ENCODE measurements at regions not wholly inside any gene's neighbourhood (a gene's known extent, or its start where the extent isn't known, plus 50 kb on each side); places are given as distances from the start of the nearest gene placed in this dataset.

GRCh38 chr2:3075316-3075990 is 302.2 kb downstream of the EIPR1 start:
- peaks cover 0 to 3% (median under 1%) of the 10 kb centered on the region in 4 experiments; a peak in 2 of 7 replicates for H3K4me1 ChIP-seq (replicated peaks in 1 of 4; ENCODE audit: control insufficient read depth in 3 of 4, insufficient read depth in 4 of 4, low read length in 3 of 4)
- H3K36me3 ChIP-seq (ENCODE audit: control insufficient read depth in 2 of 4, insufficient read depth in 4 of 4, low read length in 3 of 4): no peaks in the 10 kb centered on the region
- no peaks in the 10 kb centered on the region for H3K79me1 ChIP-seq (ENCODE audit: low read depth, low read length)
- H2BK15ac ChIP-seq (ENCODE audit: low read length): no peak overlapping the region
- 93% methylated on average over 10 of the region's 11 CpGs; no CpG with 5 or more reads in 1 of the 2 experiments for WGBS, 2 experiments (ENCODE audit: extremely low coverage in 1 of 2, insufficient coverage in 1 of 2, insufficient read length in 1 of 2, insufficient replicate concordance in 2 of 2, low coverage in 1 of 2, low lambda C conversion rate in 2 of 2, missing lambda C conversion rate in 1 of 2)
- H3K23ac ChIP-seq (ENCODE audit: insufficient read length): no peak overlapping the region
- no peak overlapping the region for H3K14ac ChIP-seq (ENCODE audit: insufficient read length)
- no peak overlapping the region for H2BK20ac ChIP-seq (ENCODE audit: low read length)
- H3K23me2 ChIP-seq (ENCODE audit: low read depth, low read length): no peaks in the 10 kb centered on the region
- POLR2A ChIA-PET (ENCODE audit: partially characterized antibody): no interaction called here
- no peak overlapping the region for H3K9ac ChIP-seq (replicated peaks in 1 of 4; ENCODE audit: extremely low read depth in 1 of 4, low read depth in 3 of 4, low read length in 3 of 4)
- no peaks in the 10 kb centered on the region for H3K79me2 ChIP-seq (ENCODE audit: control insufficient read depth in 1 of 2, insufficient read depth in 2 of 2, low read length in 2 of 2)
- no peak overlapping the region for H2AK5ac ChIP-seq (ENCODE audit: low read depth, low read length)
- no peak overlapping the region for H2BK120ac ChIP-seq (replicated peaks; ENCODE audit: low read depth, low read length)
- H3K18ac ChIP-seq (ENCODE audit: extremely low read depth, low read length): no peak overlapping the region
- H3K4me2 ChIP-seq (ENCODE audit: insufficient read depth in 1 of 2, low read depth in 2 of 2, low read length in 2 of 2): no peak overlapping the region
- no peaks in the 10 kb centered on the region for H4K20me1 ChIP-seq (replicated peaks in 1 of 2; ENCODE audit: control insufficient read depth in 1 of 2, insufficient read depth in 2 of 2, low read length in 2 of 2)
- no peak overlapping the region for H4K91ac ChIP-seq (replicated peaks; ENCODE audit: insufficient read length, low read length)
- DNase-seq (ENCODE audit: low read depth in 1 of 2, low spot score in 2 of 2): no peak
- H3K9me3 ChIP-seq (ENCODE audit: insufficient read depth in 2 of 2, low read depth in 1 of 2, low read length in 1 of 2): no peaks in the 10 kb centered on the region
- no peak overlapping the region for H2BK12ac ChIP-seq (ENCODE audit: low read depth, low read length)
- H3K56ac ChIP-seq (replicated peaks; ENCODE audit: insufficient read length, low read depth, low read length): no peak overlapping the region
- no peak overlapping the region for H4K5ac ChIP-seq (ENCODE audit: insufficient read length, low read depth, low read length)
- H2BK5ac ChIP-seq (ENCODE audit: low read depth, low read length): no peak overlapping the region
- H3K27me3 ChIP-seq (replicated peaks in 1 of 4; ENCODE audit: control insufficient read depth in 3 of 4, extremely low read depth in 1 of 4, insufficient read depth in 3 of 4, low read length in 3 of 4): no peaks in the 10 kb centered on the region
- TF ChIP-seq SP1 (IDR thresholded peaks at IDR 0.05; ENCODE audit: low read depth, low read length) (no peak), CTBP2 (IDR thresholded peaks at IDR 0.05; ENCODE audit: borderline replicate concordance, insufficient read depth, insufficient read length, low read length) (no peak), RXRA (IDR thresholded peaks at IDR 0.05; ENCODE audit: insufficient read depth, low read depth, low read length) (no peak), SIRT6 (IDR thresholded peaks at IDR 0.05; ENCODE audit: low read length) (no peak), PHF8 (conservative IDR thresholded peaks at IDR 0.05; ENCODE audit: low read depth, low read length) (no peak), SUZ12 (IDR thresholded peaks at IDR 0.05; ENCODE audit: low read length) (no peak), RAD21 (IDR thresholded peaks at IDR 0.05 in 1 of 2, conservative IDR thresholded peaks at IDR 0.05 in 1 of 2; ENCODE audit: low read depth in 2 of 2, low read length in 2 of 2) (no peak), SRF (IDR thresholded peaks at IDR 0.05; ENCODE audit: low read depth, low read length) (no peak), SP2 (IDR thresholded peaks at IDR 0.05; ENCODE audit: low read length) (no peak), JUN (IDR thresholded peaks at IDR 0.05; ENCODE audit: low read depth, low read length) (no peak)
- H2AFZ ChIP-seq (ENCODE audit: low read length): no peak overlapping the region
- H3K4ac ChIP-seq (replicated peaks; ENCODE audit: insufficient read length, low read depth, low read length): no peak overlapping the region
- CTCF ChIA-PET (ENCODE audit: partially characterized antibody): no interaction called here
- H4K8ac ChIP-seq (ENCODE audit: extremely low read depth, insufficient read depth, low read length): no peak overlapping the region
- H3K27ac ChIP-seq (ENCODE audit: low read depth, low read length): no peak overlapping the region
- FAIRE-seq: no peak
- H3K4me3 ChIP-seq (ENCODE audit: extremely low read depth in 1 of 4, insufficient read depth in 2 of 4, low read depth in 3 of 4, low read length in 4 of 4): no peak overlapping the region

All from H1 (cell line).